GM19239 (cell line): ENCODE measurements at regions not wholly inside any gene's neighbourhood (a gene's known extent, or its start where the extent isn't known, plus 50 kb on each side); places are given as distances from the start of the nearest gene placed in this dataset.

ENCODE experiments used
- DNase-seq: peaks from one replicate; pipeline ENCODE4 v3.0.0; 2011; ENCODE audit warnings: low spot score; ENCODE audit not compliant: insufficient read length
- FAIRE-seq: peaks from 2 replicates; lab custom pipeline; 2011; peaks lifted over from hg19 to GRCh38; lab: Jason Lieb, UNC

- no peak for DNase-seq
- FAIRE-seq = no peak
Observed at GRCh38 chr16:85563034-85563433, 50.1 kb upstream of the GSE1 start.
